ENCODE measurements at regions not wholly inside any gene's neighbourhood (a gene's known extent, or its start where the extent isn't known, plus 50 kb on each side); places are given as distances from the start of the nearest gene placed in this dataset.

GRCh38 chr2:123481406-123481805, 543.7 kb upstream of the CNTNAP5 start:
- TF ChIP-seq, protein P1, sequence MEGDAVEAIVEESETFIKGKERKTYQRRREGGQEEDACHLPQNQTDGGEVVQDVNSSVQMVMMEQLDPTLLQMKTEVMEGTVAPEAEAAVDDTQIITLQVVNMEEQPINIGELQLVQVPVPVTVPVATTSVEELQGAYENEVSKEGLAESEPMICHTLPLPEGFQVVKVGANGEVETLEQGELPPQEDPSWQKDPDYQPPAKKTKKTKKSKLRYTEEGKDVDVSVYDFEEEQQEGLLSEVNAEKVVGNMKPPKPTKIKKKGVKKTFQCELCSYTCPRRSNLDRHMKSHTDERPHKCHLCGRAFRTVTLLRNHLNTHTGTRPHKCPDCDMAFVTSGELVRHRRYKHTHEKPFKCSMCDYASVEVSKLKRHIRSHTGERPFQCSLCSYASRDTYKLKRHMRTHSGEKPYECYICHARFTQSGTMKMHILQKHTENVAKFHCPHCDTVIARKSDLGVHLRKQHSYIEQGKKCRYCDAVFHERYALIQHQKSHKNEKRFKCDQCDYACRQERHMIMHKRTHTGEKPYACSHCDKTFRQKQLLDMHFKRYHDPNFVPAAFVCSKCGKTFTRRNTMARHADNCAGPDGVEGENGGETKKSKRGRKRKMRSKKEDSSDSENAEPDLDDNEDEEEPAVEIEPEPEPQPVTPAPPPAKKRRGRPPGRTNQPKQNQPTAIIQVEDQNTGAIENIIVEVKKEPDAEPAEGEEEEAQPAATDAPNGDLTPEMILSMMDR (IDR thresholded peaks at IDR 0.05) = no peak
- DNase-seq = no peak
- no peak overlapping the region for H3K4me3 ChIP-seq
- no peaks in the 10 kb centered on the region for H3K36me3 ChIP-seq
- no peaks in the 10 kb centered on the region for H3K9me3 ChIP-seq
- intact Hi-C loops (cut with DNase I) = no loop called here
- H3K4me1 ChIP-seq = no peaks in the 10 kb centered on the region
- no peak for ATAC-seq
- no peaks in the 10 kb centered on the region for H3K27me3 ChIP-seq (ENCODE audit: low read depth)
- no peak overlapping the region for H3K27ac ChIP-seq

DNA sequence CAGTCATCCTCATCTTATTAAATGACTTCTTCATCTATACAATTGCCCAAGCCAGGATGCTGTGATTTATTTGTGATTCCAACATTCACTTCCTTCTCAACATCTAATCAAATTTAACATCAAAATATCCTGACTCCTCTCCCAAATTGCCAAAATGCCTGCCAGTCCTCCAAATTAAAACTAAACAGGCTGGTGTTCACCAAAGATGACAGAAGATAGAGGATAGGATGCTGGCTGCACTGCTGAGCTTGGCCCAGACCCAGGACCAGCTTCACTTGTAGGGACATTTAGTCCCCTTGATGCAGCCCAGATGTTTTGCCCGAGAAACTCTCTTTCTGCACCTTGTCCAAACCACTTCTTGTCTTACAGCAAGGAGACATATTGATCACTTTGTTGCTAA, 540.0 kb upstream of the CNTNAP5 start:
- H3K27me3 ChIP-seq (ENCODE audit: low read depth) = no peaks in the 10 kb centered on the region
- H3K4me3 ChIP-seq = no peak overlapping the region
- DNase-seq = no peak
- no peak for ATAC-seq
- H3K4me1 ChIP-seq = no peaks in the 10 kb centered on the region
- intact Hi-C loops (cut with DNase I) = no loop called here
- H3K36me3 ChIP-seq = no peaks in the 10 kb centered on the region
- TF ChIP-seq, protein P1 (IDR thresholded peaks at IDR 0.05) = no peak
- H3K9me3 ChIP-seq = no peaks in the 10 kb centered on the region
- no peak overlapping the region for H3K27ac ChIP-seq

DNA sequence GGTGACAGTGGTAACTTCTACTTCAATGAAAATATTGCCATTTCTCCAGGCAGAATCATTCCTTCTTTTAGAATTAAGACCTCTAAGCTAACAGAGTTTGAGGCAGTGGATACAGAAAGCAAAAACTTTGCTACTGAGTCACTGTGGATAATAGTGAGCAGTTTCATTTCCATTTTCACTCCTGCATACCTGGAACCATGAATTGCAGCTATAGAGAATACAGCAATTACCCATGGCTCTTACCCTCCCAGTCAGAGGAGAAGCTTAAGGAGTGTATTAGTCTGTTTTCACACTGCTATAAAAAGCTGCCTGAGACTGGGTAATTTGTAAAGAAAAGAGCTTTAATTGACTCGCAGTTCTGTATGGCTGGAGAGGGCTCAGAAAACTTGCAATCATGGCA, 531.4 kb upstream of the CNTNAP5 start:
- intact Hi-C loops (cut with DNase I) = no loop called here
- no peaks in the 10 kb centered on the region for H3K9me3 ChIP-seq
- no peaks in the 10 kb centered on the region for H3K27me3 ChIP-seq (ENCODE audit: low read depth)
- H3K36me3 ChIP-seq = no peaks in the 10 kb centered on the region
- no peak overlapping the region for H3K4me3 ChIP-seq
- TF ChIP-seq, protein P1 (IDR thresholded peaks at IDR 0.05) = no peak
- no peaks in the 10 kb centered on the region for H3K4me1 ChIP-seq
- DNase-seq (no peak), ATAC-seq (no peak)
- no peak overlapping the region for H3K27ac ChIP-seq

- H3K27ac ChIP-seq = no peak overlapping the region
- DNase-seq = no peak
- TF ChIP-seq, protein P1 (IDR thresholded peaks at IDR 0.05) = no peak
- no peaks in the 10 kb centered on the region for H3K36me3 ChIP-seq
- no peaks in the 10 kb centered on the region for H3K9me3 ChIP-seq
- intact Hi-C loops (cut with DNase I) = no loop called here
- no peak overlapping the region for H3K4me3 ChIP-seq
- ATAC-seq = no peak
- H3K4me1 ChIP-seq = no peaks in the 10 kb centered on the region
- no peaks in the 10 kb centered on the region for H3K27me3 ChIP-seq (ENCODE audit: low read depth)
These were observed 529.8 kb upstream of the CNTNAP5 start for GRCh38 chr2:123495241-123495640.

- H3K27me3 ChIP-seq (ENCODE audit: low read depth) = no peaks in the 10 kb centered on the region
- ATAC-seq (no peak), DNase-seq (no peak)
- H3K4me3 ChIP-seq = no peak overlapping the region
- TF ChIP-seq, protein P1 (IDR thresholded peaks at IDR 0.05) = no peak
- H3K4me1 ChIP-seq = no peaks in the 10 kb centered on the region
- intact Hi-C loops (cut with DNase I) = no loop called here
- H3K36me3 ChIP-seq = no peaks in the 10 kb centered on the region
- no peak overlapping the region for H3K27ac ChIP-seq
- H3K9me3 ChIP-seq = no peaks in the 10 kb centered on the region
These were observed 524.7 kb upstream of the CNTNAP5 start for GRCh38 chr2:123500346-123500745.

DNA sequence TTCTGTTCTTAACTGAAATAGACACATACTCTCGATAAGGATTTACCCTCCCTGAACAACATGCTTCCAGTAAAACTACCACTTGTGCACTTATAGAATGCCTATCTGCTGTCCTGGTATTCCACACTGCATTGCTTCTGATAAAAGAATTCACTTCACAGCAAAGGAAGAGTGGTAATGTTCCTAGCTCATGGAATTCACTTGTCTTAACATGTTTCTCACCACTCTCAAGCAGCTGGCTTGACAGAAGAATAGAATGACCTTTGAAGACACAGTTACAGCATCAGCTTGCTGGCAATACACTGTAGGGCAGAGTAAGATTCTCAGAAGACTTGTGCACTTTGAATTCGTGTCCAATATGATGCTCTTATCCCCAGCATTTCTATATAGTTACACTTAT, 524.1 kb upstream of the CNTNAP5 start:
- intact Hi-C loops (cut with DNase I) = no loop called here
- no peaks in the 10 kb centered on the region for H3K36me3 ChIP-seq
- H3K4me3 ChIP-seq = no peak overlapping the region
- ATAC-seq = no peak
- no peaks in the 10 kb centered on the region for H3K4me1 ChIP-seq
- DNase-seq = no peak
- H3K27me3 ChIP-seq (ENCODE audit: low read depth) = no peaks in the 10 kb centered on the region
- H3K27ac ChIP-seq = no peak overlapping the region
- TF ChIP-seq, protein P1 (IDR thresholded peaks at IDR 0.05) = no peak
- H3K9me3 ChIP-seq = no peaks in the 10 kb centered on the region
